Activated CD4-positive, alpha-beta T cell treated with anti-CD3 and anti-CD28 coated beads, Interleukin-2, amount 10 ng/mL, durations not matched to agents 24 days and 14 days (primary cell): ENCODE measurements at regions not wholly inside any gene's neighbourhood (a gene's known extent, or its start where the extent isn't known, plus 50 kb on each side); places are given as distances from the start of the nearest gene placed in this dataset.
"Not testable (repeated sequence)": the region's sequence is repeated elsewhere in the genome, so short reads cannot be mapped to it uniquely, and the experiment has no call there.

ENCODE experiments used
- DNase-seq: peaks from one replicate; pipeline ENCODE4 v3.0.0; 2022
- H3K27ac Mint-ChIP-seq: one replicate; pipeline ENCODE4 v1.8.0; 2022; ENCODE audit warnings: mild to moderate bottlenecking, mixed read lengths
- H3K27me3 Mint-ChIP-seq: one replicate; pipeline ENCODE4 v1.8.0; 2022; ENCODE audit warnings: mixed read lengths
- H3K36me3 Mint-ChIP-seq: one replicate; pipeline ENCODE4 v1.8.0; 2022; ENCODE audit warnings: low read depth, mild to moderate bottlenecking, mixed read lengths
- H3K4me1 Mint-ChIP-seq: one replicate; pipeline ENCODE4 v1.8.0; 2021; ENCODE audit warnings: mixed read lengths
- H3K4me3 Mint-ChIP-seq: one replicate; pipeline ENCODE4 v1.8.0; 2022; ENCODE audit warnings: mild to moderate bottlenecking, moderate library complexity, mixed read lengths
- H3K9me3 Mint-ChIP-seq: one replicate; pipeline ENCODE4 v1.8.0; 2021; ENCODE audit warnings: mixed read lengths
- intact Hi-C: fragments of 100-400 bp; cut with micrococcal nuclease; formaldehyde crosslinking; loops from one replicate; pipeline ENCODE4 v1.15.1; 2023

DNA sequence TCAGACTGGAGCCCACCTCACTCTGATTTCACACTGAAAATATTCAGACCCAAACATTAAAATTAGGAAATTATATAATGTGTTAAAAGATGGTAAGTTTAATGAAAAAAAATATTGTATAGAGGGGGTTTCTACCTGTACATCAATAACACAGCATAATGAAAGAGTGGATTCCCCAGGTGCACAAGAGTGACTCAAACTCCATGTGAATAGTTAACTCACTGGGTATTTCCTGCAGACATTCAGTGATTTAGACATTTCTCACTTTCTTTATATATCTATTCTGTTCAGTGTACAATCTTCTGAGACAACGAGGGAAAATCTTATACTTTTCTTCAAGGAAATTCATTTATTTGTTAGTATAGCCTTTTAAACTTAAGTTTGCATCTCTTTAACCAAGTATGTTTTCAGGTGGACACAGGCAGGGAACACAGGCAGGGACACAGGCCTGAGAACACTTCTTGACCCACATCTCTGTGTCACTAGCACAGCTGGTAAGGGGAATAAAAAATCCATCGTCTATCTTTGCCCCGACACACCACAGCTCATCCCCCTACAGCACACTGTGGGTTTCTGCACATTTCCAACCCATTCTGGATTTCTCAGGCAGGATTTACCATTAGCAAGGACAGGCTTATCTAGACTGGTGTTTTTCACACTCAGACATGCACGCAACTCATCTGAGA, 525.5 kb upstream of the BOD1L1 start:
- intact Hi-C loops: no loop called here
- Mint-ChIP-seq H3K27me3 (no peaks in the 10 kb centered on the region), H3K27ac (no peak overlapping the region)

DNA sequence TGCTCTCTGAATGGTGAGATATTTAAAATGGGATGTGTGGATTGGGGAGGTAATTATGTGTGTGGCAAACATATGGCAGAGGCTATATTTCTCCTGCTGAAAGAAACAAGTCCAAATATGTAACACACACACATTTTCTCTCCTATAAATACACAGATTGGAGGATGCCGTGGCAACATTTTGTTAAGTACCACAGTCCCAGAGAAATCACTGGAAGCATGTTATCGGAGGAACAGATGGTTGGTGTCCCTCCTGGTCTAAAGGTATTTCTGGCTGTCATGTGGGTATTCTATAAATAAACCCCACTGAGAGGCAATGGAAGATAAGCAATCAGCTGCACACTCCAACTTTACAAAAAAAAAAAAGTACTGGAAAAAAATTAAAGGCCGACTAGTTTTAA, 528.3 kb upstream of the BOD1L1 start:
- Mint-ChIP-seq H3K4me3 (no peak overlapping the region), H3K27ac (no peak overlapping the region), H3K9me3 (no peaks in the 10 kb centered on the region), H3K36me3 (no peaks in the 10 kb centered on the region), H3K27me3 (no peaks in the 10 kb centered on the region), H3K4me1 (no peaks in the 10 kb centered on the region)
- no peak for DNase-seq
- intact Hi-C loops: no loop called here

More for the DNA sequence above, 525.5 kb upstream of the BOD1L1 start:
- no peak overlapping the region for H3K4me3 Mint-ChIP-seq
- no peaks in the 10 kb centered on the region for H3K9me3 Mint-ChIP-seq
- no peak for DNase-seq
- no peaks in the 10 kb centered on the region for H3K4me1 Mint-ChIP-seq
- H3K36me3 Mint-ChIP-seq: no peaks in the 10 kb centered on the region

DNA sequence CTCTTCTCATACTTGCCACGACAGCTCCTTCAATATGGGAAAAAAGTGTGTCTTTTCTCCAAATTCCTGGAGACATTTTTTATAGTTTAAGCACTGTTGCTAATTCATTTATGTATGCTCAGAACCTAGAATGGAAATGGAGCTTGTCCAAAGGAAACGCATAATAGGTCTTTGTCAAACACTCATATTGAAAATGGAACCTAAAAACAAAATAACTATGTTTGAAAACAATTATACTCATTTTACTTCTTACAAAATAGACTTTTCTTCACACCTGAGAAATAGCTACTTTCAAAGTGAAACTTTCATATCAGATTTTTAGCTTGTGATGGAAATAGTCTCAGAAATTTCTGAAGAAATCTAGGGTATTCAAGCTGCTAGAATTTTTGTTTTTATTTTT, 529.7 kb upstream of the BOD1L1 start:
- Mint-ChIP-seq H3K4me3 (no peak overlapping the region), H3K4me1 (no peaks in the 10 kb centered on the region), H3K9me3 (no peaks in the 10 kb centered on the region), H3K27me3 (no peaks in the 10 kb centered on the region), H3K27ac (no peak overlapping the region), H3K36me3 (no peaks in the 10 kb centered on the region)
- intact Hi-C loops: no loop called here
- no peak for DNase-seq

- no peaks in the 10 kb centered on the region for H3K27me3 Mint-ChIP-seq
- H3K9me3 Mint-ChIP-seq: peaks cover 3% of the 10 kb centered on the region
- H3K36me3 Mint-ChIP-seq: no peaks in the 10 kb centered on the region
- intact Hi-C loops: no loop called here
- H3K4me3 Mint-ChIP-seq: no peak overlapping the region
- H3K27ac Mint-ChIP-seq: no peak overlapping the region
- DNase-seq: no peak
- no peaks in the 10 kb centered on the region for H3K4me1 Mint-ChIP-seq
Measured at GRCh38 chr4:14165222-14165920, 537.8 kb upstream of the BOD1L1 start.

GRCh38 chr4:14167876-14168510, 540.5 kb upstream of the BOD1L1 start:
- no peaks in the 10 kb centered on the region for H3K27me3 Mint-ChIP-seq
- no peak overlapping the region for H3K4me3 Mint-ChIP-seq
- no peaks in the 10 kb centered on the region for H3K4me1 Mint-ChIP-seq
- no peak for DNase-seq
- no peak overlapping the region for H3K27ac Mint-ChIP-seq
- intact Hi-C loops: no loop called here
- H3K36me3 Mint-ChIP-seq: no peaks in the 10 kb centered on the region
- H3K9me3 Mint-ChIP-seq: peaks cover 3% of the 10 kb centered on the region

- intact Hi-C loops: no loop called here
- H3K27ac Mint-ChIP-seq: no peak overlapping the region
- no peaks in the 10 kb centered on the region for H3K27me3 Mint-ChIP-seq
- no peak for DNase-seq
- H3K4me1 Mint-ChIP-seq: no peaks in the 10 kb centered on the region
- no peaks in the 10 kb centered on the region for H3K9me3 Mint-ChIP-seq
- no peak overlapping the region for H3K4me3 Mint-ChIP-seq
- no peaks in the 10 kb centered on the region for H3K36me3 Mint-ChIP-seq
Measured at GRCh38 chr4:14168919-14169318, 541.4 kb upstream of the BOD1L1 start.

DNA sequence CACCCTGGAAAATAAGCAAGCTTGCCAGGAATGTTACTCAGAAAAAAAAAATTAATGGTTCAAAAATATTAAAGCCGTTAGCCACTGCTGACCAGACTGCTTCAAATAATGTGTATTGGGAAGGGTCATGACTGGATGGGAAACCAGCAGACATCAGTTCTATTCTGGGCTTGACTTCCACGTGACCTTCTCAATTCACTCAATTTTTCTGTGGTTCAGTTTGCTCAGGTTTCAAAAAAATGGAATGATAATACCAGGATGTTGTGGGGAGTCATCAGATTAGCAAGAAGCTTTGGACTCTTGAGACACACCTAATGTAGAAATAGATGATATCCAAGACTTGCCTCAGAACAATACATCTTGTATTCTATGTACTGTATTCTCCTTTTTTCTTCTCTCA, 541.9 kb upstream of the BOD1L1 start:
- H3K4me3 Mint-ChIP-seq: no peak overlapping the region
- intact Hi-C loops: no loop called here
- H3K27ac Mint-ChIP-seq: no peak overlapping the region
- H3K9me3 Mint-ChIP-seq: no peaks in the 10 kb centered on the region
- no peaks in the 10 kb centered on the region for H3K27me3 Mint-ChIP-seq
- H3K4me1 Mint-ChIP-seq: no peaks in the 10 kb centered on the region
- no peak for DNase-seq
- H3K36me3 Mint-ChIP-seq: no peaks in the 10 kb centered on the region

DNA sequence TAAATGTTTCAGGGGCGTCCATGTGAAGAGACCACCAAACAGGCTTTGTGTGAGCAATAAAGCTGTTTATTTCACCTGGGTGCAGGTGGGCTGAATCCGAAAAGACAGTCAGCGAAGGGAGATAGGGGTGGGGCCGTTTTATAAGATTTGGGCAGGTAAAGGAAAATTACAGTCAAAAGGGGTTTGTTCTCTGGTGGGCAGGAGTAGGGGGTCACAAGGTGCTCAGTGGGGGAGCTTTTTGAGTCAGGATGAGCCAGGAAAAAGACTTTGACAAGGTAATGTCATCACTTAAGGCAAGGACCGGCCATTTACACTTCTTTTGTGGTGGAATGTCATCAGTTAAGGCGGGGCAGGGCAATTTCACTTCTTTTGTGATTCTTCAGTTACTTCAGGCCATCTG, 542.4 kb upstream of the BOD1L1 start:
- not testable (repeated sequence) for H3K9me3 Mint-ChIP-seq, H3K36me3 Mint-ChIP-seq, H3K27me3 Mint-ChIP-seq, H3K4me3 Mint-ChIP-seq, DNase-seq, H3K27ac Mint-ChIP-seq, H3K4me1 Mint-ChIP-seq
- intact Hi-C loops: loop anchor here (10.0 kb wide), 1 partner anchor 515 kb away; no protein-coding TSS in a partner anchor

GRCh38 chr4:14176613-14177012, 549.1 kb upstream of the BOD1L1 start:
- intact Hi-C loops: loop anchor here (10.0 kb wide), 1 partner anchor 522 kb away; no protein-coding TSS in a partner anchor

GRCh38 chr4:14177987-14178386, 550.5 kb upstream of the BOD1L1 start:
- intact Hi-C loops: loop anchor here (10.0 kb wide), 1 partner anchor 523 kb away; no protein-coding TSS in a partner anchor
- Mint-ChIP-seq H3K4me1 (peaks cover 21% of the 10 kb centered on the region), H3K27me3 (no peaks in the 10 kb centered on the region), H3K36me3 (no peaks in the 10 kb centered on the region), H3K9me3 (peaks cover 11% of the 10 kb centered on the region), H3K4me3 (peak overlapping the region; percentile 58), H3K27ac (peak overlapping the region; percentile 49)
- DNase-seq: peak; percentile 57

More at GRCh38 chr4:14176613-14177012, 549.1 kb upstream of the BOD1L1 start:
- Mint-ChIP-seq H3K4me3 (no peak overlapping the region), H3K36me3 (no peaks in the 10 kb centered on the region), H3K27me3 (no peaks in the 10 kb centered on the region), H3K27ac (no peak overlapping the region), H3K4me1 (peaks cover 21% of the 10 kb centered on the region), H3K9me3 (peaks cover 11% of the 10 kb centered on the region)
- DNase-seq: no peak

DNA sequence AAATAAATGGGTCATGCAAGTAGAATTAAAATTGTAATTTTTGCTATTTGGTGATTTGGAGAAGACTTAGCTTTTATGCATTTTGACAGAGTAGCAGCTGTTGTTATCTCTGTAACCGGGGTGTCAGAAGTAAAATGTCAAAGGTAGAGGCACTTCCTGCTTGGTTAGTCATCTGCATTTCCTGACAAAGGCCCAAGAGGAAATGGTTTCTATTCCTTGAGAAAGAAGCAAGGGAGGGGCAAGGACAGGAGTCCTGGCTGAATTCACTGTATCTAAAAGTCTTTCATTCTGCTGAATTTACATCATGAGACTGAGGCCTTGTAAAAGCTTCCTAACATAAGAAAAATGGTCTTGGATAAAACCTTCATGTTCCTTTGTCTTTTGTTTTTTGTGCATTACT, 550.9 kb upstream of the BOD1L1 start:
- DNase-seq: peak; percentile 63
- Mint-ChIP-seq H3K4me3 (peak overlapping the region; percentile 58), H3K27me3 (no peaks in the 10 kb centered on the region), H3K36me3 (no peaks in the 10 kb centered on the region), H3K9me3 (peaks cover 11% of the 10 kb centered on the region), H3K27ac (peak overlapping the region; percentile 49), H3K4me1 (peaks cover 21% of the 10 kb centered on the region)
- intact Hi-C loops: loop anchor here (10.0 kb wide), 1 partner anchor 524 kb away; no protein-coding TSS in a partner anchor

- no peaks in the 10 kb centered on the region for H3K36me3 Mint-ChIP-seq
- H3K27ac Mint-ChIP-seq: no peak overlapping the region
- no peaks in the 10 kb centered on the region for H3K27me3 Mint-ChIP-seq
- peaks cover 21% of the 10 kb centered on the region for H3K4me1 Mint-ChIP-seq
- intact Hi-C loops: no loop called here
- DNase-seq: no peak
- peaks cover 6% of the 10 kb centered on the region for H3K9me3 Mint-ChIP-seq
- no peak overlapping the region for H3K4me3 Mint-ChIP-seq
Measured at GRCh38 chr4:14180166-14180565, 552.6 kb upstream of the BOD1L1 start.

DNA sequence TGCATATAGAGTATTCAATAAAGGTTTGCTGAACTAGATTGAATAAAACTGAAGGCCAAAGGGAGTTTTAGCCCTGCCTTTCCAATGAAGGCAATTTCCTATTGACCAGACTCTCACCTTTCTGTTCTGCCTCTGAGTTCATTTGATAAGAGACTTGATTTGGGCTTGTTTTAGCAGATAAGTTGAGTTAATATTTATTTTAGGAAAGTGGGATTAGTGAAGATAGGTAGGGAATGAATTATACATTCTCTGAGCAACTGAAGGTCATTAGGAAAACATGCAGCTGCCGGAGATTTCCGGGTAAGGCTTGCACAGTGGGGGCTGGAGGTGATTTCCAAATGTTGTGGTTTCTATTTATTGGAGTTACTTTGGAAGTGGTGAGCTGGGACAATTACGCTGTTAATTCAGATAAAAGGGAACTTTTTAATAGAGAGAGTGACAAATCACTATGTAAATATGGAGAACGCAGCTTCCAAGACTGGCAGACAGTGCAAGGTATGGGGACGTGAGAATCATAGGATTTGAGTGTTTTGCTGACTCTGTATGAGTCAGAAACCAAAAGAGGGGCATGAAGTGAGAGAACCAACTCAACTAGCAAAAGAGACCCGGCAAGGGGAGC, 553.6 kb upstream of the BOD1L1 start:
- no peaks in the 10 kb centered on the region for H3K36me3 Mint-ChIP-seq
- no peak overlapping the region for H3K4me3 Mint-ChIP-seq
- intact Hi-C loops: no loop called here
- peaks cover 21% of the 10 kb centered on the region for H3K4me1 Mint-ChIP-seq
- DNase-seq: no peak
- peaks cover 6% of the 10 kb centered on the region for H3K9me3 Mint-ChIP-seq
- H3K27me3 Mint-ChIP-seq: no peaks in the 10 kb centered on the region
- no peak overlapping the region for H3K27ac Mint-ChIP-seq

DNA sequence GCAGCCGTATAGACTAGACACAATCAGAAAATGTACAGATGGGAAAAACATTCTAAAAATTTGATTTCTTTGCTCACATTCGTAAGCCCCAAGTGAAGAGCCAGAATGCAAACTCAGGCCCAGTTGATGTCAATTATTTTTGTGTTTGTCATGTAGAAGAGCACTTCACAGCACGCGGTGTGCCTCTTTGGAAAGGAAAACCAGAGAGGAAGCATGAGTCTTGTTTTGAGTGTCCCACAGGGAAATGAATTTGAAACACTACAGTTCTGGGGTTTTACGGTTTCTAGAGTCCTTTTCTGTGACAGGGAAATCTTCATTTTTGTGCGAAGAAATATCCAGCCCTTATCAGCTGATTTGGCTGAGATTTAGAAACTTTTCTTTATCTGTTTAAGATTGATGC, 554.6 kb upstream of the BOD1L1 start:
- Mint-ChIP-seq H3K36me3 (no peaks in the 10 kb centered on the region), H3K27me3 (no peaks in the 10 kb centered on the region), H3K27ac (no peak overlapping the region), H3K9me3 (peaks cover 5% of the 10 kb centered on the region), H3K4me1 (peaks cover 19% of the 10 kb centered on the region), H3K4me3 (no peak overlapping the region)
- no peak for DNase-seq
- intact Hi-C loops: no loop called here
